MM.1S (cell line): ENCODE measurements at regions not wholly inside any gene's neighbourhood (a gene's known extent, or its start where the extent isn't known, plus 50 kb on each side); places are given as distances from the start of the nearest gene placed in this dataset.

Experiments used
- DNase-seq: peaks from one replicate; pipeline ENCODE4 v3.0.0-alpha.2; 2015
- H2AFZ ChIP-seq: fragments of 300-600 bp; sonication (generic); 2 replicates; pipeline ENCODE4 v1.6.0; 2016; ENCODE audit warnings: antibody characterized with exemption, low read length
- H3F3A ChIP-seq: fragments of 300-600 bp; sonication (generic); 2 replicates; pipeline ENCODE4 v1.6.1; 2016; ENCODE audit warnings: mild to moderate bottlenecking, antibody characterized with exemption, low read length, moderate library complexity, mixed read lengths; ENCODE audit not compliant: insufficient read depth
- H3K27ac ChIP-seq: fragments of 300-600 bp; sonication (generic); 2 replicates; pipeline ENCODE4 v1.5.1; 2016; ENCODE audit warnings: mild to moderate bottlenecking, low read length
- H3K27me3 ChIP-seq: fragments of 300-600 bp; sonication (generic); replicated peaks from 2 replicates; pipeline ENCODE4 v1.6.0; 2016; ENCODE audit warnings: low read length; ENCODE audit not compliant: insufficient read depth
- H3K36me3 ChIP-seq: fragments of 300-600 bp; sonication (generic); replicated peaks from 2 replicates; pipeline ENCODE4 v1.6.1; 2016; ENCODE audit warnings: mild to moderate bottlenecking, low read length, mixed read lengths; ENCODE audit not compliant: insufficient read depth
- H3K4me1 ChIP-seq: fragments of 300-600 bp; sonication (generic); 2 replicates; pipeline ENCODE4 v1.6.1; 2016; ENCODE audit warnings: low read length, mixed read lengths
- H3K4me2 ChIP-seq: fragments of 300-600 bp; sonication (generic); 2 replicates; pipeline ENCODE4 v1.6.0; 2016; ENCODE audit warnings: low read depth, low read length
- H3K4me3 ChIP-seq: fragments of 300-600 bp; sonication (generic); 2 replicates; pipeline ENCODE4 v1.5.1; 2016; ENCODE audit warnings: low read length, mixed read lengths
- H3K79me2 ChIP-seq: fragments of 300-600 bp; sonication (generic); 2 replicates; pipeline ENCODE4 v1.6.1; 2016; ENCODE audit warnings: mixed run types, low read length, mixed read lengths
- H3K9ac ChIP-seq: fragments of 300-600 bp; sonication (generic); 2 replicates; pipeline ENCODE4 v1.6.1; 2016; ENCODE audit warnings: low read length, mixed read lengths
- H3K9me2 ChIP-seq: fragments of 300-600 bp; sonication (generic); replicated peaks from 2 replicates; pipeline ENCODE4 v1.6.1; 2016; ENCODE audit warnings: mild to moderate bottlenecking, low read length, mixed read lengths; ENCODE audit not compliant: insufficient read depth
- H3K9me3 ChIP-seq: fragments of 300-600 bp; sonication (generic); replicated peaks from 2 replicates; pipeline ENCODE4 v1.6.1; 2016; ENCODE audit warnings: mild to moderate bottlenecking, low read length, mixed read lengths; ENCODE audit not compliant: insufficient read depth
- H4K20me1 ChIP-seq: fragments of 300-600 bp; sonication (generic); 2 replicates; pipeline ENCODE4 v1.6.1; 2016; ENCODE audit warnings: mild to moderate bottlenecking, low read length, moderate library complexity, mixed read lengths; ENCODE audit not compliant: insufficient read depth
- EZH2 ChIP-seq: fragments of 300-600 bp; sonication (generic); optimal IDR thresholded peaks from 2 replicates; pipeline ENCODE3; 2017; ENCODE audit warnings: low read depth, mild to moderate bottlenecking, antibody characterized with exemption, low read length, mixed read lengths
- EZH2phosphoT487 ChIP-seq: fragments of 300-600 bp; sonication (generic); IDR thresholded peaks from 2 replicates; pipeline ENCODE4 v1.6.1; 2018; ENCODE audit warnings: antibody characterized with exemption, low read length
- TF ChIP-seq, protein P1 (sequence below): fragments of 300-600 bp; sonication (generic); IDR thresholded peaks from 2 replicates; pipeline ENCODE4 v1.5.1; 2016; ENCODE audit warnings: antibody characterized with exemption, low read length, mixed read lengths

DNA sequence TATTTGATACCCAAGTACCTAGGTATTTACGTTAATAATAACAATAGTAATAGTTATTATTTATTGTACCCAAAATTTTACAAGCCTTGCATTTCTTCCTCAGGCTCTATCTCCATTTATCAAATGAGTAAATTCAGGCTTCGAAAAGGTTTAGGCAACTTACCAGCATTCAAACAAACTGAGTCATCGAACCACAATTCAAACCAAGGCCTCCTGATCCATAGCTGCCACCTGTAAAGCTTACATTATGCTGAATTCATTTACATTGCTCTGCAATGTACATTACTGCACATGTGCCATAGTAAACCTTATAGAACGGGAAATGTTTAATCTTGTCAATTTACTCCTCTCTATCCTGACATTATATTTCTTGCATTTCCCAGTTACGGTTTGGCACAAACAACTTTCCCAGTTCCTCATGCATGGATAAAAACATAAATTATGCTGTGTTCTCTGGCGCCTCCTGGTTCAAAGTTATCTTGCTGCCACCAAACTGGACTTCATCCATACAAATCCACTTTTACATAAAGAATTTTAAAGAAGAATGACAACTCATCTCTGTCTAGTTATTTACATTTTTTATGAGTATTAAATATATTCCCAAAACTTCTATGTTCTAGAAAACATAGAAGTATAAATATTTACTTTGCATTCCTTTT, 360.6 kb upstream of the SOX9 start:
- DNase-seq, result no peak
- Histone ChIP-seq H3K4me3 (no peak overlapping the region), H3F3A (no peaks in the 10 kb centered on the region), H2AFZ (no peak overlapping the region), H3K9me3 (no peaks in the 10 kb centered on the region), H3K36me3 (no peaks in the 10 kb centered on the region), H3K27ac (no peak overlapping the region), H3K79me2 (no peaks in the 10 kb centered on the region), H3K4me2 (peak overlapping the region; percentile 25; the same call in 1 of the 2 replicates), H4K20me1 (no peaks in the 10 kb centered on the region), H3K9me2 (no peaks in the 10 kb centered on the region), H3K4me1 (peaks cover 11% of the 10 kb centered on the region; the same call in 1 of the 2 replicates), H3K9ac (no peak overlapping the region), H3K27me3 (no peaks in the 10 kb centered on the region)
- TF ChIP-seq EZH2 (no peak), EZH2phosphoT487 (no peak)
- TF ChIP-seq, protein P1, sequence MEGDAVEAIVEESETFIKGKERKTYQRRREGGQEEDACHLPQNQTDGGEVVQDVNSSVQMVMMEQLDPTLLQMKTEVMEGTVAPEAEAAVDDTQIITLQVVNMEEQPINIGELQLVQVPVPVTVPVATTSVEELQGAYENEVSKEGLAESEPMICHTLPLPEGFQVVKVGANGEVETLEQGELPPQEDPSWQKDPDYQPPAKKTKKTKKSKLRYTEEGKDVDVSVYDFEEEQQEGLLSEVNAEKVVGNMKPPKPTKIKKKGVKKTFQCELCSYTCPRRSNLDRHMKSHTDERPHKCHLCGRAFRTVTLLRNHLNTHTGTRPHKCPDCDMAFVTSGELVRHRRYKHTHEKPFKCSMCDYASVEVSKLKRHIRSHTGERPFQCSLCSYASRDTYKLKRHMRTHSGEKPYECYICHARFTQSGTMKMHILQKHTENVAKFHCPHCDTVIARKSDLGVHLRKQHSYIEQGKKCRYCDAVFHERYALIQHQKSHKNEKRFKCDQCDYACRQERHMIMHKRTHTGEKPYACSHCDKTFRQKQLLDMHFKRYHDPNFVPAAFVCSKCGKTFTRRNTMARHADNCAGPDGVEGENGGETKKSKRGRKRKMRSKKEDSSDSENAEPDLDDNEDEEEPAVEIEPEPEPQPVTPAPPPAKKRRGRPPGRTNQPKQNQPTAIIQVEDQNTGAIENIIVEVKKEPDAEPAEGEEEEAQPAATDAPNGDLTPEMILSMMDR, result no peak

GRCh38 chr17:71762526-71762925, 358.3 kb upstream of the SOX9 start:
- Histone ChIP-seq H3K27me3 (no peaks in the 10 kb centered on the region), H3K9me2 (no peaks in the 10 kb centered on the region), H2AFZ (no peak overlapping the region), H3K27ac (no peak overlapping the region), H3K36me3 (no peaks in the 10 kb centered on the region), H4K20me1 (no peaks in the 10 kb centered on the region), H3K9me3 (no peaks in the 10 kb centered on the region), H3K4me1 (peaks cover 11% of the 10 kb centered on the region; the same call in 1 of the 2 replicates), H3F3A (no peaks in the 10 kb centered on the region), H3K4me3 (no peak overlapping the region), H3K79me2 (no peaks in the 10 kb centered on the region), H3K4me2 (no peak overlapping the region), H3K9ac (no peak overlapping the region)
- TF ChIP-seq EZH2 (no peak), EZH2phosphoT487 (no peak)
- TF ChIP-seq, protein P1, result no peak
- no peak for DNase-seq

DNA sequence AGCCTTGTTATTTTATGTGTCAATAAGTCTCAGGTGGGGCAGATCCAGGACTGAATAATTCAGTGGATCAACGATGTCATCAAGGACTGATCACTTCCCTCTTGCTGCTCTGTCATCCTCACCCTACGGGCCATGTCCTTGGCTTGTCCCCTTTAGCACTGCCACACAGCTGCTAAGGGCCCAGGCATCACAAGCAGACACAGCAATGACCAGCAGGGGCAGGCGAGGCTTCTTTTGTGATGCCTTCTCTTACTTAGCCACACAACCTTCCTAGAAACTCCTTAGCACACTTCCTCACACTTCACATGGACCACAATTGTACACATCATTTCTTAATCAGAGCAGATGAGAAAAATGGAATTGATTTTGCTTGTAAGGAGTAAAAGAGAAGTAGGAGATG, 356.3 kb upstream of the SOX9 start:
- H3K27me3 ChIP-seq, result no peaks in the 10 kb centered on the region
- DNase-seq, result no peak
- H4K20me1 ChIP-seq, result no peaks in the 10 kb centered on the region
- H3K4me2 ChIP-seq, result no peak overlapping the region
- no peak overlapping the region for H2AFZ ChIP-seq
- H3K4me1 ChIP-seq, result peaks cover 8% of the 10 kb centered on the region; the same call in 1 of the 2 replicates
- H3K4me3 ChIP-seq, result no peak overlapping the region
- H3K36me3 ChIP-seq, result no peaks in the 10 kb centered on the region
- no peak overlapping the region for H3K27ac ChIP-seq
- H3K79me2 ChIP-seq, result no peaks in the 10 kb centered on the region
- H3K9me3 ChIP-seq, result no peaks in the 10 kb centered on the region
- no peak for TF ChIP-seq EZH2phosphoT487
- TF ChIP-seq, protein P1, result peak; percentile 21; the same call in 1 of the 2 replicates
- no peak overlapping the region for H3K9ac ChIP-seq
- no peaks in the 10 kb centered on the region for H3K9me2 ChIP-seq
- H3F3A ChIP-seq, result no peaks in the 10 kb centered on the region
